ENCODE measurements at regions not wholly inside any gene's neighbourhood (a gene's known extent, or its start where the extent isn't known, plus 50 kb on each side); places are given as distances from the start of the nearest gene placed in this dataset.
A peak's percentile ranks its signal among the peaks of the same experiment; 100 is the strongest.

GRCh38 chr4:146087856-146088255, 87.7 kb upstream of the LSM6 start:
- no peak for DNase-seq (ENCODE audit: low read depth)
- no peak for TF ChIP-seq CTCF (IDR thresholded peaks at IDR 0.05; ENCODE audit: low read length, missing control alignments)
- no peak overlapping the region for H3K4me3 ChIP-seq (replicated peaks; ENCODE audit: low read depth, low read length)

GRCh38 chr4:146076081-146076480, 99.4 kb upstream of the LSM6 start:
- TF ChIP-seq CTCF (IDR thresholded peaks at IDR 0.05; ENCODE audit: low read length, missing control alignments), result no peak
- H3K4me3 ChIP-seq (replicated peaks; ENCODE audit: low read depth, low read length), result no peak overlapping the region
- DNase-seq (ENCODE audit: low read depth), result no peak

GRCh38 chr4:146073517-146073916, 102.0 kb upstream of the LSM6 start:
- H3K4me3 ChIP-seq (replicated peaks; ENCODE audit: low read depth, low read length), result no peak overlapping the region
- no peak for TF ChIP-seq CTCF (IDR thresholded peaks at IDR 0.05; ENCODE audit: low read length, missing control alignments)
- no peak for DNase-seq (ENCODE audit: low read depth)

GRCh38 chr4:146072376-146072775, 103.1 kb upstream of the LSM6 start:
- DNase-seq (ENCODE audit: low read depth), result peak; percentile 10
- no peak for TF ChIP-seq CTCF (IDR thresholded peaks at IDR 0.05; ENCODE audit: low read length, missing control alignments)
- no peak overlapping the region for H3K4me3 ChIP-seq (replicated peaks; ENCODE audit: low read depth, low read length)

GRCh38 chr4:146071390-146071789, 104.1 kb upstream of the LSM6 start:
- TF ChIP-seq CTCF (IDR thresholded peaks at IDR 0.05; ENCODE audit: low read length, missing control alignments), result no peak
- DNase-seq (ENCODE audit: low read depth), result no peak
- no peak overlapping the region for H3K4me3 ChIP-seq (replicated peaks; ENCODE audit: low read depth, low read length)

GRCh38 chr4:146063143-146063542, 112.4 kb upstream of the LSM6 start:
- DNase-seq (ENCODE audit: low read depth), result no peak
- TF ChIP-seq CTCF (IDR thresholded peaks at IDR 0.05; ENCODE audit: low read length, missing control alignments), result no peak
- no peak overlapping the region for H3K4me3 ChIP-seq (replicated peaks; ENCODE audit: low read depth, low read length)

- no peak overlapping the region for H3K4me3 ChIP-seq (replicated peaks; ENCODE audit: low read depth, low read length)
- TF ChIP-seq CTCF (IDR thresholded peaks at IDR 0.05; ENCODE audit: low read length, missing control alignments), result no peak
- DNase-seq (ENCODE audit: low read depth), result no peak
These were observed 113.2 kb upstream of the LSM6 start for GRCh38 chr4:146062340-146062739.

All from fibroblast of pulmonary artery (primary cell).